Activated gamma-delta T cell treated with anti-CD3 and anti-CD28 coated beads, Interleukin-2, amount 50 U/mL, for 16 hours (primary cell): ENCODE measurements at regions not wholly inside any gene's neighbourhood (a gene's known extent, or its start where the extent isn't known, plus 50 kb on each side); places are given as distances from the start of the nearest gene placed in this dataset.
"Not testable (repeated sequence)": the region's sequence is repeated elsewhere in the genome, so short reads cannot be mapped to it uniquely, and the experiment has no call there.

Experiments used
- DNase-seq: peaks from one replicate; pipeline ENCODE4 v3.0.0-alpha.2; 2020; ENCODE audit warnings: low read depth

- no peak for DNase-seq
These were observed 139.8 kb downstream of the ARRDC3 start for GRCh38 chr5:91243286-91243685.

- not testable (repeated sequence) for DNase-seq
These were observed 141.7 kb downstream of the ARRDC3 start for GRCh38 chr5:91241460-91241859.

GRCh38 chr5:91240175-91240574 lies 142.9 kb downstream of the ARRDC3 start:
- DNase-seq = no peak

GRCh38 chr5:91235271-91235694 lies 147.8 kb downstream of the ARRDC3 start:
- DNase-seq = no peak

GRCh38 chr5:91232523-91232922 lies 150.6 kb downstream of the ARRDC3 start:
- DNase-seq = no peak

GRCh38 chr5:91229031-91229727 lies 153.9 kb downstream of the ARRDC3 start:
- no peak for DNase-seq

- no peak for DNase-seq
These were observed 154.9 kb downstream of the ARRDC3 start for GRCh38 chr5:91228188-91228587.

GRCh38 chr5:91225848-91226686 lies 157.1 kb downstream of the ARRDC3 start:
- DNase-seq = peak; percentile 34

- DNase-seq = no peak
These were observed 158.1 kb downstream of the ARRDC3 start for GRCh38 chr5:91224969-91225368.

- no peak for DNase-seq
These were observed 158.7 kb downstream of the ARRDC3 start for GRCh38 chr5:91224456-91224855.

- no peak for DNase-seq
These were observed 159.2 kb downstream of the ARRDC3 start for GRCh38 chr5:91223886-91224285.

GRCh38 chr5:91222482-91222881 lies 160.6 kb downstream of the ARRDC3 start:
- no peak for DNase-seq

- DNase-seq = no peak
These were observed 161.2 kb downstream of the ARRDC3 start for GRCh38 chr5:91221917-91222316.

- DNase-seq = peak; percentile 3
These were observed 163.2 kb downstream of the ARRDC3 start for GRCh38 chr5:91219803-91220371.

GRCh38 chr5:91219091-91219802 lies 163.9 kb downstream of the ARRDC3 start:
- no peak for DNase-seq

GRCh38 chr5:91217859-91218258 lies 165.3 kb downstream of the ARRDC3 start:
- no peak for DNase-seq

- DNase-seq = no peak
These were observed 168.5 kb downstream of the ARRDC3 start for GRCh38 chr5:91214571-91214970.
